Stimulated activated CD4-positive, alpha-beta T cell treated with anti-CD3 and anti-CD28 coated beads, Interleukin-15, amount 100 ng/mL, for 1 hour (primary cell): ENCODE measurements at regions not wholly inside any gene's neighbourhood (a gene's known extent, or its start where the extent isn't known, plus 50 kb on each side); places are given as distances from the start of the nearest gene placed in this dataset.

Experiments
- DNase-seq, 2 donors: peaks; one replicate each; pipeline ENCODE4 v3.0.0-alpha.2; 2020; ENCODE audit warnings: low read depth in 1 of 2, low spot score in 1 of 2

DNA sequence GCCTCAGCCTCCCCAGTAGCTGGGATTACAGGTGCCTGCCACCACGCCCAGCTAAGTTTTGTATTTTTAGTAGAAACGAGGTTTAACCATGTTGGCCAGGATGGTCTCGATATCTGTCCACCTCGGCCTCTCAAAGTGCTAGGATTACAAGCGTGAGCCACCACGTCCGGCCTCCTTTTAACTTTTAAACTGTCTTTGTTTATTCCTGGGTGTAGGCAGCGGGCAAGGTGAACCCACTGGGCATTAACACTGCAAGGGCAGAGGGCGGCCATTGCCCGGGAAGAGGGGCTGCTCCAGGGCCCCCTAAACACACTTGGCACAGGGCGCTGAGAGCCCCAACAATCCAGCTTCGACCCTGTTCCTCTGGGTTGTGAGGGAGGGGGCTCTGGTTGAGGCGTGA lies 693.6 kb downstream of the BRD1 start:
- DNase-seq, result no peak

DNA sequence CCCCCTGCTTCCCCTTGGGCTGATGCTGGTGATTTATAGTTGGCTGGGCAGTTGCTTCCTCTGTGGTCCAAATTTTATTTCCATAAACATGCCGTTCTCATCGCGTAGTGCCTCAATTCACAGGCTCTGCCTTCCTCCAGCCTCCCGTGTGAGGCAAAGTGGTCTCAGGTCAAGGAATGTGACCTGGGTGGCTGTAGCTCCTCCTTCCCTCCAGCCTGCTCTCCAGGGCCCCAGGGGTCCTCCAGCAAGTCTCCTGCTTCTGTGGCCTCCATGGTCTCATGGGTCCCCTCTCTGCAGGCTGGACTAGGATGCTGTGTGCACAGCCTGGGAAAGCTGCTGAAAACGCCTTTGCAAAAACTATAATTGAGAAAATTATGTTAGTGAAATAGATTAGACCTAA lies 694.1 kb downstream of the BRD1 start:
- DNase-seq, result no peak

DNA sequence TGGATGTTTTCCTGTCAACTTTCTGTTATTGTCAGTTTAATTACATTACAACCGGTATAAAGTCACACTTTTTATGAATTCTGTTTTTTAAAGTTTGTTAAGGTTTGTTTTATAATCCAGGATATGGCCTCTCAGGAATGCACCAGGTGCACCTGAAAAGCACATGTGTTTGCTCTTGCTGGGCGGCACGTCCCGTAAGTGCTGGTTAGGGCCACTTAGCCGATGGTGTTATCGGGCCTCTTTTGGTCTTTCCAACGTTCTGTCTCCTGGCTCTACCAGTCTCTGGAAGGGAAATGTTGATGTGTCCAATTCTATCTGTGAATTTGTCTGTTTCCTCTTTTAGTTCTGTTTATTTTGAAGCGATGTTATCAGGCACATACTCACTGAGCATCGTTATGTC lies 695.7 kb downstream of the BRD1 start:
- no peak for DNase-seq

DNA sequence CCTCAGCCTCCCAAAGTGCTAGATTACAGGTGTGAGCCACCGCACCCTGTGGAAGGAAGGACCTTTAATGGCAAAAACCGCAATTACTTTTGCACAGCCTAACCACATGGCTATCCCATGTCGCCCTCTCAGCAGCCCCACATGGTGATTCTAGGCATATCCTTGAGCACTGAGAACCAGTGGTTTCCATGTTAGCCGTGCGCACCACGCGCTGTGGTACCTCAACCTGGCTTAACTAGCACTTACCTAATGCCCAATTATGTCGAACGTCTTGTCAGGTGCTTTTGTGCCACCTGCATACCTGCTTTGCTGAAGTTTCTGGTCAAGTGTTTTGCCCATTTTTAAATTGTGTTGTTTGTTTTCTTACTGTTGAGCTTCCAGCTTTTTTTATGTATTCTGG lies 697.9 kb downstream of the BRD1 start:
- no peak for DNase-seq

DNA sequence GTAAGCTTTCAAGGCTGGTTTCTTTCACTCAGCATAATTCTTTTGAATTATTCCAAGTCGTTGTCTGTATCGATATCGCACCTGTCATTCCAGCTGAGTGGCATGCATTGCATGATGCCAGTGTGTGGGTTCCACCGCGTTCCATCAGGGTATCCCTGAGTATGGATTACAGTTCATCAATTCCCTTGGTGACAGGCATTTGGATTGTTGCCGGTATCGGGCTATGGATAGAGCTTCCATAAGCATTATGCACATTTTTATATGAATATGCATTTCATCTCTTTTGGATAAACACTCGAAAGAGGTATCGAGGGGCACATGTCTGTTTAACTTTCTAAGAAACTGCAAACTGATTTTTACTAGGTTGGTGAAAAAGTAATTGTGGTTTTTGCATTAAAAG lies 698.8 kb downstream of the BRD1 start:
- no peak for DNase-seq

DNA sequence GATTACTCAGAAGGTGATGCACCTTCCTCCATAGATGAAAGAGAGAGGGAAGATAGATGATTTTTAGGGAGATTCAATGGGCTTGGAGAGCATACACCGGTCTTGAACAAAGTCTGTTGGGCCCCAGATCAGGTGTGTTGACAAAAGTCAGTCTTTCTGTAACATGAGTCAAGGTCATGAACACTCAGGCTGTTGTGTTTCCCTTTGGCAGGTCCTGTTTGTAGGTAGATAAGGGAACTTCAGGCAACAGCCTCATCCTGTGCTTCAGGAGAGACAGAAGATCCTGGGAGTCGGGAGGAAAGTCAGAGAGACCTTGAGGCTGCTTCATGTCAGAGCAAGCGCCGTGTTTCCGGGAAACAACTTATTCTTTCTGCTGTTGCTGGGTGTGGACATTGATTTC lies 703.1 kb downstream of the BRD1 start:
- no peak for DNase-seq

DNA sequence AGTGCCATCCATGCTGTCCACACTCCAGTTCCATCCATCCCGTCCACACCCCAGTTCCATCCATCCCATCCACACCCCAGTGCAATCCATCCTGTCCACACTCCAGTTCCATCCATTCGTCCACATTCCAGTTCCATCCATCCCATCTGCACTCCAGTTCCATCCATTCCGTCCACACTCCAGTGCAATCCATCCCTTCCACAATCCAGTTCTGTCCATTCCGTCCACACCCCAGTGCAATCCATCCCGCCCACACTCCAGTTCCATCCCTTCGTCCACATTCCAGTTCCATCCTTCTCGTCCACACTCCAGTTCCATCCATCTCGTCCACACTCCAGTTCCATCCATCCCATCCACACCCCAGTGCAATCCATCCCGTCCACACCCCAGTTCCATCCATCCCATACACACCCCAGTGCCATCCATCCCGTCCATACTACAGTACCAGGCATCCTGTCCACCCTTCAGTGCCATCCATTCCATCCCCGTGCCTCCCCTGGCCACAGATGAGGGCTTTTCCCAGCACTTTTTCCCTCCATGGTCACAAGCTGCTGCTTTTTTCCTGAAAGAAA lies 704.0 kb downstream of the BRD1 start:
- DNase-seq, result no peak

DNA sequence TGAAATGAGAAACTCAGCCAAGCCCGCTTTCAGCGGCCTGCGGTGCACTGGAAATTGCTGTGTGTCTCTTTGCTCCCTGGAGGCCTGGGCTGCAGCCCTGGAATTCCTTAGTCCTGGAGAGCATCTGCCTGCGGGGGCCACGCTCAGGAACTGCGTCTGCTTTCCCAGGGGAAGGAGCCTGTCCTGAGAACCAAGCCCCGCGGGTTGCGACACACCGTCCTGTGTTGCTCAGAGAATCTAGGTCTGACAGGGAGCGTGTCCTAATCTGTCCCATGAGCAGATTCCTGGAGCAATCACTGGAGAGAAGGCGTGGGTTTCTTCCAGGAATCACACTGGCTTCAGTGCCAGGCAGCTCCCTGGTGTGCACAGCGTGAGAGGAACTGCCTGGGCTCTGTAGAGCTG lies 708.1 kb downstream of the BRD1 start:
- no peak for DNase-seq

DNA sequence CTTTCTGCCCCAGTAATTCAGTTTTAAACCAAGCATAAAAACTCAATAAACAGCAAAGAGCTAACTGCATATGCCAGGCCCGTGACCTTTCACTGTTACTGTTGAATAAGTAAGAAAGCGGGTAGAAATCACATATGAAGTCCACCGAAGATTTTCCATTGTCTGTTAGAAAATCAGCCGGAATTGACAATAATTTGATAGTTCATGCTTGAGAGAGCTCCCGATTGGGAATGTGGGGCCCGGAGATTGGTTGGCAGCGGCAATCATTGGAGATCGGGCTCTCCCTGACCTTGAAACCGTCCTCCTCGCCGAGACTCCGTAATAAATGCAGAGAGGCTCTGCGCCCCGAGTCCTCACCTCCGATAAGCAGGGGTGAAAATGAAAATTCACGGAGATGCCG lies 709.6 kb downstream of the BRD1 start:
- DNase-seq, result no peak

DNA sequence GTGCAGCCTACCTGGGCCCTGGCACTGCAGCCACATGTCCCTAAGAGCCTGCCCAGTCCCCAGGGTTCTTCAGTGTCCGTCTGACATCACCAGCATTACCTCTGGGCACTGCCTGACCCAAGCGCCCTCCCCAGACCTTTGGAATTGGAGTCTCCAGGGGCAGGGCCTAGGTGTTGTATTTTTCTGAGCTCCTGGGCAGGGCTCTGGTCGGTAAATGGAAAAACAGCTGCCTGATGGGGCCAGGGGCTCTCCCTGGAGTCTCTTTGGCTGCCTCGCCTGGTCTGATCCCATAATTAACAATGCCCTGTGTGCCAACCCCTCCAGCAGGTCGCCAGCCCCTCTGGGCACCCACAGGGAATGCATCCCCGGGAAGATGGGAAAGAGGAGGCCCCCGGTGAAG lies 710.2 kb downstream of the BRD1 start:
- DNase-seq, result no peak

DNA sequence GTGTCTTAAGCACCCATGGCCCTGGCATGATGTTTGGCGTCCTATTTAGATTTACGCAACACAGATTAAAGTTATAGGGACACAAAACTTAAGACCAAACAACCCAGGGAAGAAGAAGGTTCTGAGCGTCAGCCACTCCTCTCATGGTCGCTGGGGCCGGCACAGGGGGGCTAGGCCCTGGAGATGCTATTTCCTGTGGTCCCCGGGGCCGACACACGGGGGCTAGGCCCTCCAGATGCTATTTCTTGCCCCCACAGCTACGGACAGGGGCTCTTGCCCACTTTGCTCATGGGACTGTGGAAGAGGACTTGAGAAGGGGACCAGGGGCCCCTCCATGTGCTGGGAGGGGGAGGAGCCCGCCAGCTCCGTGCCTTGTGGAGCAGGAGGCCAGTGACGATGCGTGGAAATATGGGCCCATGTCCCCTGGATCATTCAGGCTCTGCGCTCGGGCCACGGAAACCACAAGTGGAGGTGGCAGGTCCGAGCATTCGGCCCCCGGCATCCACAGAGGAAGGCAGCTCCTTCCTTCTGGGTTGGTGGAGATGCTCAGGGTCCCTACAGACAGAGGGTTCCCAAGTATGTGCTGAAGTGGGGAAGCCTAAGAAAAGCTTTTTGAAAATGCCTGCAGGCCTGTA lies 711.1 kb downstream of the BRD1 start:
- no peak for DNase-seq

DNA sequence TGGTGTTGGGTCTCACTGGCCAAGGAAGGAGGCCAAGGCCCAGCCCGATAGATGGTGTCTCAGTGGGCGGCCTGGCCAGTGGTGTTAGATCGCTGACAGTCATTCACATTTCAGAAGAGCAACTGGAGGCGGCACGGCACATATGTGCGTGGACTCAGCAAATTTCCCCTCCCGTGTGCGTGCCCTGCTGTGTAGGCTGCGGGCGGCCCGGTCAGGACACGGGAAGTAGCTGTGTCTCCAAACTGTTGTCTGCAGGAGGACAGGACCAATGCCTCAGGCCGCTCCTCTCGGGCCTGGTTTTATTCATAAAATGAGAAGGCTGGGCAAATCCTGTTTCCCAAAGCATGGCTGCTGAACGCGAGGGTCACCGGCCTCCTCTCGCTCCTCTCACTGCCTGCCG lies 711.7 kb downstream of the BRD1 start:
- DNase-seq, result no peak

DNA sequence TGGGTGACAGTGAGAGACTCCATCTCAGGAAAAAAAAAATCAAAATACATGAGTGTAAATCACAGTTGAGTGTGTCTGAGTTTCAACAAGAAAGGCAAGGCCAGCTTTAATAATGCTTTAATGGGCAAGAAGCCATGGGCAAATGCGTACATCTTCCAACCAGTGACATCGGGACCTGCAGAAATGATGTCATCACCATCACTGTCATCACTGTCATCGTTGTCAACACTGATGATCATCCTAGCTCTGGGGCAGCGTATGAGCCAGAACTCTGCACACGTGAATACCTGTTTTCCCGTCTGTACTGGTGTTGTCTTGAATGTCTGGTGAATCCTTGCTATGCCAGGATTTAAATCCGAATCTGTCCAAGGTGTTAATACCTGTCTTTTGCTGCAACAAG lies 712.5 kb downstream of the BRD1 start:
- DNase-seq, result no peak

DNA sequence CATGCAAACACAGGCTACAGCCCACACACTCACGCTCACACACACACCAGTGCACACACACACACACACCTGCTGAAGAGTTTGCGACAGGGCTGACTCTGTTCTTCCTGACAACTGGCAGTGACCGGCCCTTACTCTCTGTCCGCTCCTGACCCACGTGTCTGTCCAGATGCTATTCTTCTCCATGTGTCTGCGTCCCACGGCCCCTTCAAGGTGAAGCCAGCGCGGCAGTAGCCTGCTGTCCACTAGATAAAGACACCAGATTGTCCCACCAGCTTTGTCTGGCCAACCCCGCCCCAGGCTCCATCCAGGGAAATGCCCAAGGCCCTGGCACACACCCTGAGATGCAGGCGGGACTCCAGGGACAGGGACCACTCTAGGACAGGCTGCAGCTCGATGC lies 713.9 kb downstream of the BRD1 start:
- no peak for DNase-seq

DNA sequence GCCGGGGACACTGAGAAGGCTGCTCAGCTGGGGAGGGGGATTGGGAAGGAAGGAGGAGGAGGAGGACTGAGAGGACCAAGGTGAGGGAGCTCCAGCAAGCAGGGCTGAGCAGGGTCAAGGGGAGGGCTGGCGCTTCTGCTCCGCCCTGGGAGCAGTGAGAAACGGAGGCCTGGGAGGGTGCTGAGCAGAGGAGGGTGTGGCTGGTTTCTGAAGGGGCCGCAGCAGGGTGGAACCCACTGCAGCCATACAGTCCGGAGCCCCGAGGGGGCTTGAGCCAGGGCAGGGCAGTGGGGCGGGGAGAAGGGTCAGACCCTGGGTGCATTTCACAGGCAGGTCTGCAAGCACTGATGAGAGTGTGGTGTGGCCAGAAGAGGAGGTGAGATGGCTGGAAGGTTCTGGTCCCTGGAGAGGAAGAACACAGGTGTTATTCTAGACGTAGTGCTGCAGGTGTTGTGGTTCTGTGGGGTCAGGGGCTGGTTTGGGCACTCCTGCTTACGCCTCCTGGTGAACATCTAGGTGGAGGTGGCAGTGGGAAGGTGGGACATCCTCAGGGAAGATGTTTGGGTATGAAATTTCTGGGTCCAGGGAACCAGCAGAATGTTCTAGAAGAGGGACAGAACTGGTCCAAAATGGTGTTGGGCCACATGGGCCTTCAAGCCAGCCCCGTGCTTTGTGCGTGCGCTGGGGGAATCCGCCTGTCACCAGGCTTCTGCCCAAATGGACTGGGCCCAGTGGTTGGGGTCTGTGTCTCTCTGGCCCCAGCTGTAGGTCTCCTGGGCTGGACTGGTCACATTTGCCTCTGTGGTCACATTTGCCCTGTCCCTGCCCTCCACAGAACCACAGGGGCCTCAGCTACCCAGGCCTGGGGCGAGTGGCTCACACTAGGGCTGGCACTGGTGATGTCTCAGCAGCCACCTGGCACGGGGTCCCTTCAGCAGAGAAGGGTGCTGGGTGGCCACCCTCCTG lies 714.7 kb downstream of the BRD1 start:
- DNase-seq, result no peak

DNA sequence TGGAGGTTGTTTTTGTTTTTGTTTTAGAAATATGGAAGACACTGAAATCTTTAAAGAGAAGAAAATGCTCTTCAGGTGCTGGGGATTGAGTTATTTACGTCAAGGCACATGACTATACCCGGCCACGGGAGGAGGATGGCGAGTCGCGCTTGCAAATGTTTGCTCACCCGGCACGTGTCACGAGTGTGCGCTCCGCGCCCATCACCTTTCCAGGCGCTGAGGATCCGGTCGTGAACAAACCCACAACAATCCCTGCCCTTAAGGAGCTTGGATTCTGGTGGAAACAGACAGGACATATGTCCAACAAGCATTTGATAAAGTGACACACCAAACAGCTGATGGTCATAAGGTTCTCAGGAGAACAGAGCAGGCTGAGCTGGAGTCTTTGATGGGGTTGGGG lies 715.5 kb downstream of the BRD1 start:
- DNase-seq, result no peak

DNA sequence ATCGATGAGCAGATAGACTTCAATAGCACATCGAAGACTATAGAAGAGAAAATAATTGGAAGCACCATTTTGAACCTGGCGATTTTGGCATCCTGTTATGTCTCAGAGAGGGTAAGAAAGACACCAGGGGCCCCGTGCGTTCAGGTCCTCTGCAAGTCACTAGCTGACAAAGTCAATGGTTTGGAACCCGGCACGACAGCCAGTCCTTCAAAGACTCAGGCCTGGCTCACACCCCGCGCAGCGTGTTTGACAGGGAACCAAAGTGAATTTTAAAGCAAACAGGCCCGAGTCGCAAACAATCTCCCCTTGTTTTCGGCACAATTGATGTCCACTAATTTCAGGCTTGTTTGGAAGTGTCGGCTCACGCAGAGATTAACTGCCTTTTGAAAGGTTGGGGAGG lies 716.6 kb downstream of the BRD1 start:
- no peak for DNase-seq

DNA sequence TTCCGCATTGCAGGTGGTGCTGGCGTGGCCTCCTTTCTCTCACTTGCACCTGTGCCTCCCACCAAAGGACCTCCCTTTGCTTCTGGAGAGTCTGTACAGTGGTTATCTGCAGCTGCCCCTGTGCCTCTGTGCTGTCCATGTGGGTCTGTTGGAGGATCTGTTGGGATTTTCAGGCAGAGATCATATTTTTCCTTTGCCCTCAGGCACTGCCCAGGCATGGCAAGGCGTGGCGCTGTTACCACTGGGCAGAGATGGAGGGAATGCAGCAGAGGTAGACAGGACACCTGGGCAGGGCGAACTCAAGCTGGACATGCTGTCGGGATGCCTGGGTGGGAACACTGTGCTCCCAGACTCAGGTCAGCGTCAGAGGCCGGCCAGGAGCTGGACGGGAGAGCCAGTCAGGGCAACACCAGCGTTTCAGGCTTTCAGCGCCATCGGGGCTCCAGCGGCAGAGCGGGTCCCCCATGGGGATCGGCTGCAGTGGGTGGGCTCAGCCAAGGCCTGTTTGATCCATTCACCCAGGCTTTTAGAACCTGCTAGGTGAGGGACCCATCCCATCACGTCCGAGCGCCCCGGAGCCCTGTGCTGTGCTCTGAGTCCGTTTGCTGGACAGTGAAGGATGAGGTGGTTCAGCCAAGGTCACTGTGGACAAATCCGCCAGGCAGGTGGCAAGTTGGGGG lies 718.9 kb downstream of the BRD1 start:
- DNase-seq, result no peak

DNA sequence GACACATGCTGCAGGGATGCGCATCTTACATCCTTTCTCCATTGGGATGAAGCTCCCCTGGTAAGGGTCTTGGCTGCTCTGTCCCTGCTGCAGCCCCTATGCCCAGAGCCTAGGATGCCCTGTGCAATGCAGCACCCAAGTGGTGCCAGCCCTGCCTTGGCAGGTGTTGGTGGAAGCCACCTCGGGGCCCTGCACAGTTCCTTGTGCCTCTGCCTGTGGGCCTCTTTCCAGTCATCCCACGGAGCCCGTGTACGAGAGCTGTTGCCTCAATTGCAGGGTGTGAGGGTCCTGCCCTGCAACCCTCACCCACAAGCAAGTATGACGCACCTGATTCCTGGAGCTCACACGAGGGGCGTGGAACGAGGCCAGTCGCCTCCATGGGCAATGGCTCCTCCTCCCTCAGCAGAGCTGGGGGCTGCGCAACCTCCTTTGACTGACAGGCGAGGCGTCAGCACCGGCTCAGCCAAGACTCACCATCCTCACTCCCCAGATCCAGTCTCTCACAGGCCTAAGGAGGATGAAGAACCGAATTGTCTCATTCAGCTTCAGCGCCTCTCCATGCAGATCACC lies 719.6 kb downstream of the BRD1 start:
- no peak for DNase-seq

DNA sequence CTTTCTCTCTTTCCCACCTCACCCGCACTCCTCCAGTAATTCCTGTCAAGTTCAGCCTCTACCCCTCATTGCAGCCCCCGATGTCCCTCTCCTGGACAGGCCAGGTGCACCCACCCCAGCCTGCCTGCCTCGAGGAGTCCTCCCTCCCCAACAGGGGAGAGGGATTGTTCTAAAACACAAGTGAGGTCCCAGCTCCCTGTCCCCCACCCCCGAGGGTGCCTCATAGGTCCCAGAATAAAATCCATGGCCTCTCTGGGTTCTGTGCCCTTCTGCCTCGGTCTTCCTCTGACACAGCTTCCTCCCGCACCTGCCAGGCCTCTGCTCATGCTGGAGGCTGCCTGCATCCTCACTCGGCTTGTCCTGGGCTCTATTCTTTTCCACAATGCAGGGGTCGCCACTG lies 720.1 kb downstream of the BRD1 start:
- no peak for DNase-seq

DNA sequence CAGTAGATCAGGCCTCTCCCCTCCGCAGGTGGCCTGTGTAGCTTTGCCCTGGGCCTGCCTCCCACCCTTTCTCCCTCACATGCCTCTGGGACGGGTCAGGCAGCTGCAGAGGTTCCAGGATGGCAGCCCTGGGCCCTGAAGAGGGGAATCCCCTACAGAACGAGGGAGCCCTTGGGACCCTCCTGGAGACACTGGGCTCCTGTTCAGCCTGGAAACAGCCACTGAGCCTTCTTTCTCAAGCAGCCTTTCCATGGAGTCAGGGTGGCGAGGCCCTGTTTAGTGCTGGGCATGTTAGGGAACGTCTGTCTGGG lies 720.9 kb downstream of the BRD1 start:
- no peak for DNase-seq
